HG03039 (cell line): ENCODE measurements at regions not wholly inside any gene's neighbourhood (a gene's known extent, or its start where the extent isn't known, plus 50 kb on each side); places are given as distances from the start of the nearest gene placed in this dataset.
"Not testable (repeated sequence)": the region's sequence is repeated elsewhere in the genome, so short reads cannot be mapped to it uniquely, and the experiment has no call there.

Experiments used
- ATAC-seq: cut with Tn5 transposase; IDR thresholded peaks from one replicate; pipeline ENCODE4 v1.9.1; 2021; ENCODE audit warnings: mild to moderate bottlenecking, moderate library complexity; ENCODE audit not compliant: unreplicated experiment

GRCh38 chr1:187504779-187505178 is 676.0 kb downstream of the PLA2G4A start:
- no peak for ATAC-seq

DNA sequence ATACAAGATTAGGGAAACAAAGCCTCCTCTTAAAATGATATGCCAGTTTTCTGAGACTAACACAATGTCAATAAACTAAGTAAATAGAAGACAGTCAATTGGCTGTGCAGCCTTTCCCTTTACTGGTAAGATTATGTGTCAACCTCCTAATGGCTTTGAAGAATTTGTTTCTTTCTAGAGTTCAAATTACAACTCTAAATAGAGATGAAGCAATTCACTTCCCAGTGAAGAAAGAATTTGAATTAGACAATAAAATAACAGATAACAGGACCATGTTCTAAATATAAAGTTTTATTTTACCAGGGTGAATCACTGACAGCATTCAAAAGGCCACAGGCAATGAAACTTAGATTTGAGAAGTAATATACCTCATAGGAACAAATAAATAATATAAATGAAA is 680.3 kb downstream of the PLA2G4A start:
- ATAC-seq: no peak

- no peak for ATAC-seq
Measured at GRCh38 chr1:187513190-187513589, 684.4 kb downstream of the PLA2G4A start.

DNA sequence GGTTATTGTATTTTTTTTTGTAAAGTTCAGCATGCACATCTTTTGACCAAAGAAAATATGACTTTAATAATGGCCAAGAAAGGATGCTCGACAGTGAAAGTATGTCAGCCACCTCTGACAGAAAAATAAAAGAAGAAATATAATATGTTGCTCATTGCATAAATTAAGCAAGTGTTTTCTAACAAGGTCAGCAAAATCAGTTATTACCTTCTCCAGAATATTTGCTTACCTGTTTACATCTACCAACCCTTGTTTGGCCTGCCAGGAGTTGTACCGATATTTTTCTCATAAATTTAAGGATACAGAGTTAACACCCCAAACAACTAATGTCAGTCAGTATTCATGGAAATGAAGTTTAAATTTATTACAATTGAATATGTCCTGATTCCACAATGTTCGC is 685.4 kb downstream of the PLA2G4A start:
- ATAC-seq: no peak

GRCh38 chr1:187516874-187517273 is 688.1 kb downstream of the PLA2G4A start:
- no peak for ATAC-seq

DNA sequence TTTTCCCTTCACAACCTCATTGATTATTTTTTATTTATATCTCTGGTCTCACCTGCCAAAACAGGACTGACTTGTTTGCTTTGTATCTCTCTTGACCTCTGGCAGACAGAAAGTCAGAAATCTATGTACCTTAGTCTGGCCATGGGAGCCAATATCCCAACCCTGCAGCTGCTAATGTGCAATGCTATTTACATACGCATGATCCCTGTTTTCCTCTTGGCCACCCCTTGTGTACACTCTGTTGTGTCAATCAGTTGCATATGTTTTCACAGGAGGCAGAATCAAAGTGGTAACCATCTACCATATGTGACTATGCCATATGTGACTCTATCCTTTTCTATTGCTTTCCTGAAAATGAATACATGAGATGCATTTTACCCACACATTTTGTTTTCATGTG is 688.8 kb downstream of the PLA2G4A start:
- ATAC-seq: no peak

DNA sequence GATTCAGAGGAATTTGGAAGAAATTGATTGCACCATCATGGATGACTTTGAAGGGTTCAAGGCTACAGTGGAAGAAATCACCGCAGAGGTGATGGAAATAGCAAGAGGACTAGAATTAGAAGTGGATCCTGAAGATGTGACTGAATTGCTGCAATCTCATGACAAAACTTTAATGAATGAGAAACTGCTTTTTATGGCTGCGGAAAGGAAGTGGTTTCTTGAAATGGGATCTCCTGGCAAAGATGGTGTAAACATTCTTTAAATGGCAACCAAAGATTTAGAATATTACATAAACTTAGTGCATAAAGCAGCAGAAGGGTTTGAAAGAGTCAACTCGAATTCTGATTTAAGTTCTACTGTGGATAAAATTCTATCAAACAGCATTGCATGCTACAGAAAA is 698.6 kb downstream of the PLA2G4A start:
- no peak for ATAC-seq

DNA sequence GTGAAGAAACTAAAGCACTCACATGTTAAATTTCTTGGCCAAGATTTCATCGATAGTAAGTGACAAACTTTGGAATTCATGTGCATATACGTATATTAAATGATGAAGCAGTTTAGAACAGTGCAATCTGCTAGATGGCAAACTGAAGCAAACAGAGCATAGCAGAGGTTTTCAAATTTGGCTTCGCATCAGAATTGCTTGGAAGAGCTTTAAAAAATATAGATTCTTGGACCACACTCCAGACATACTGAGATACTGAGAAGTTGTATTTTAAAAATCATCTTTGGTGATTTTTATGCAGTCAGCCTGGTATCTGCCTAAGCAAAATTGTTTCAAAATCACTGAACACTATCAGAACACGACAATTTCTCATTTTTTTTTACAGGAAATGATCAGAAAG is 709.2 kb downstream of the PLA2G4A start:
- no peak for ATAC-seq

GRCh38 chr1:187549540-187549939 is 720.8 kb downstream of the PLA2G4A start:
- no peak for ATAC-seq

DNA sequence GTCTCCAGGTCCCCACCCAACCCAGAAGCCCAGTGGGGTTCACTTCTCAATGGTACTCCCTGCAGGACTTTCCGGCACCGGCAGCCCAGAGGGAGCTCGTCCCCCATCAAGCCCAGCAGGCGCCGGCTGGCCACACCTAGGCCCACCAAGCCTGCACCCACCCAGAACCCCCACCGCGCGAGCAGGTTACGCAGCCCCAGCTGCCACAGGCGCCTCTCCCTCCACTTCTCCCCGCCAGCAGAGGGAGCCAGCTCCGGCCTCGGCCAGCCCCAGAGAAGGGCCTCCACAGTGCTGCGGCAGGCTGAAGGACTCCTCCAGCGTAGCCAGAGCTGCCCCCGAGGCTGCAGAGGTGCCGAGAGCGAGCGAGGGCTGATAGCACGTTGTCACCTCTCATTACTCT is 722.3 kb downstream of the PLA2G4A start:
- ATAC-seq: no peak

GRCh38 chr1:187563191-187563590 is 734.4 kb downstream of the PLA2G4A start:
- ATAC-seq: no peak

- no peak for ATAC-seq
Measured at GRCh38 chr1:187566354-187566753, 737.6 kb downstream of the PLA2G4A start.

DNA sequence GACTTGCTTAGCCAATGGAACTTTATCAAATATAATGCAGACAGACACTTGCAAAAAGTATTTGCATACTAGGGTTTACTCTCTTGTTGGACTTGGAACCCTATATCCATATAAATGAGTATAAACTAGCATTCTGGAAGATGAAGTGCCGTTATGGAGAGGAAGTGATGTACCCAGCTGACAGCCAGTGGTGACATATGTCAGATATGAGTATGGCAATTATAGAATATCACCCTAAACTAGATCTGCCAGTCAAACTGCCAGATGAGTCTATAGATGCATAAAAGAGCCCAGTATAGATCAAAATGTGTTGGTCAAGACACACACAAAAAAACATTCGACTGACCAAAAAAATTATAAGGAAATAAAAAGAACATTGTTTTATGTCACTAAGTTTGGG is 739.3 kb downstream of the PLA2G4A start:
- no peak for ATAC-seq

DNA sequence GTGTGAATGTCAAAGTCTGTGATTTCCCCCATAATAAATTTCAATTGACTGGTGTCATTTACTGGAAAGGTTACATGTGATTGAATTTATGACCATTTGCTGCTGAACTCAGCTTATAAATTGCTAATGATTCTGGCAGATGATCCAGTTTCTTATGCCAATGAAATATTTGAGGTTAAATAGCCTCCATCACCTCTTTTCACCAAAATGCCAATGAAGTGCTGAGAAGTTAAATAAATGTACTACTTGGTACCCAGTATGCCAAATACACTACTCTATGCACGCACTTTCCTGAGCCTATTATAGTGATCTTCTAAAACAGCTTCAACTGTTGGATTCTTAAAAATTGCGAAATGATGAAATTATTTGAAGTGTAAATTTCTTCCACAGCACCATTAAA is 741.4 kb downstream of the PLA2G4A start:
- no peak for ATAC-seq

GRCh38 chr1:187577610-187578009 is 748.9 kb downstream of the PLA2G4A start:
- no peak for ATAC-seq

- ATAC-seq: no peak
Measured at GRCh38 chr1:187588917-187589316, 760.2 kb downstream of the PLA2G4A start.

- ATAC-seq: no peak
Measured at GRCh38 chr1:187605736-187606135, 777.0 kb downstream of the PLA2G4A start.

DNA sequence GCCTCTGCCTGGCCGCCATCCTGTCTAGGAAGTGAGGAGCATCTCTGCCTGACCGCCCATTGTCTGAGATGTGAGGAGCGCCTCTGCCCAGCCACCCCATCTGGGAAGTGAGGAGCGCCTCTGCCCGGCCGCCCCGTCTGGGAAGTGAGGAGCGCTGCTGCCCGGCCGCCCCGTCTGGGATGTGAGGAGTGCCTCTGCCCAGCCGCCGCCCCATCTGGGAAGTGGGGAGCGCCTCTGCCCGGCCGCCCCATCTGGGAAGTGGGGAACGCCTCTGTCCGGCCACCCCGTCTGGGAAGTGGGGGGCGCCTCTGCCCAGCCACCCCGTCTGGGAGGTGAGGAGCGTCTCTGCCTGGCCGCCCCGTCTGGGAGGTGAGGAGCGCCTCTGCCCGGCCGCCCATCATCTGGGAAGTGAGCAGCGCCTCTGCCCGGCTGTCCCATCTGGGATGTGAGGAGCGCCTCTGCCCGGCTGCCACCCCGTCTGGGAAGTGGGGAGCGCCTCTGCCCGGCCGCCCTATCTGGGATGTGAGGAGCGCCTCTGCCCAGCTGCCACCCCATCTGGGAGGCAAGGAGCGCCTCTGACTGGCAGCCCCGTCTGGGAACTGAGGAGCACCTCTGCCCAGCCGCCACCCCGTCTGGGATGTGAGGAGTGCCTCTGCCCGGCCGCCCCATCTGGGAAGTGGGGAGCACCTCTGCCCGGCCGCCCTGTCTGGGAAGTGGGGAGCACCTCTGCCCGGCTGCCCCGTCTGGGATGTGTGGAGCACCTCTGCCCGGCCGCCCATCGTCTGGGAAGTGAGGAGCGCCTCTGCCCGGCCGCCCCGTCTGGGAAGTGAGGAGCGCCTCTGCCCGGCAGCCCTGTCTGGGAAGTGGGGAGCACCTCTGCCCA is 787.3 kb downstream of the PLA2G4A start:
- ATAC-seq: not testable (repeated sequence)

DNA sequence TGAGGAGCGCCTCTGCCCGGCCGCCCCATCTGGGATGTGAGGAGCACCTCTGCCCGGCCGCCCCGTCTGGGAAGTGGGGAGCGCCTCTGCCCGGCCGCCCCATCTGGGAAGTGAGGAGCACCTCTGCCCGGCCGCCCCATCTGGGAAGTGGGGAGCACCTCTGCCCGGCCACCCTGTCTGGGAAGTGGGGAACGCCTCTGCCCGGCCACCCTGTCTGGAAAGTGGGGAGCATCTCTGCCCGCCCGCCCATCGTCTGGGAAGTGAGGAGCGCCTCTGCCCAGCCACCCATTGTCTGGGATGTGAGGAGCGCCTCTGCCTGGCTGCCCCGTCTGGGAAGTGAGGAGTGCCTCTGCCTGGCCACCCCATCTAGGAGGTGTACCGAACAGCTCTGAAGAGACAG is 788.1 kb downstream of the PLA2G4A start:
- not testable (repeated sequence) for ATAC-seq

DNA sequence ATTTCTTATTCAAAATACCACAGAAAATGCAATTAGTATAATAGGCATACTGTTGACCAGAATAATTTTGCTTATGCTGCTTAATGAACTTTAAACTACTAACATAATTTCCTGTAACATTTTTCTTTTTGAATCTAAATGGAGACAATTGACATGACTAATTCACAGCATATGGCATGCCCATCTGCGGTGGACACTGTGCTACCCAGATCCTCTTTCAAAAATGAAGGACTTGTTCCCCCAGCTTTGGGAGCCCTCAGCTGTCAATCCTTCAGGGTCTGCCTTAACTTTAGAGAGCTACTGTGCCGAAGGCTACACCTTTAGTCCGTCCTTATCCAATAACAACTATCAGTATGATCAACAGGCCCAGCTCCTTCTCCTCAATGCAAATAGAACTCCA is 789.0 kb downstream of the PLA2G4A start:
- no peak for ATAC-seq

DNA sequence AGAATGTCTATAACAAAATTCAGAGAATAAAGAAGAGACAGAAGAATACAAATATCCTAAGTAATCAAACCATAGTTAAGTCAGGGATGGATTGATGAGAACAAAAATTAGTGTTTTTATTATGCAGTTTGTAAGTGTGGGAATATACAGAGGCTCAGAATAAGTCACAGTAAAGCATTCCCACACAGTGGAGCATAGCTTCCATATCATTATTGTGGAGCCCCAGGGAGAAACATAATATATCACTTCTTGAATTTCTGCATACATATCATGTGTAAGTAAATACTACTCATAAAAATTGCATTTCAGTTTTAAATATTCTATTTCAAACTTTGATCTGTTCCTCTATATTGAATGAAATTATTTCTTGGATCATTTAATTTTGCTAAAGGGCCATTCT is 790.4 kb downstream of the PLA2G4A start:
- ATAC-seq: no peak

DNA sequence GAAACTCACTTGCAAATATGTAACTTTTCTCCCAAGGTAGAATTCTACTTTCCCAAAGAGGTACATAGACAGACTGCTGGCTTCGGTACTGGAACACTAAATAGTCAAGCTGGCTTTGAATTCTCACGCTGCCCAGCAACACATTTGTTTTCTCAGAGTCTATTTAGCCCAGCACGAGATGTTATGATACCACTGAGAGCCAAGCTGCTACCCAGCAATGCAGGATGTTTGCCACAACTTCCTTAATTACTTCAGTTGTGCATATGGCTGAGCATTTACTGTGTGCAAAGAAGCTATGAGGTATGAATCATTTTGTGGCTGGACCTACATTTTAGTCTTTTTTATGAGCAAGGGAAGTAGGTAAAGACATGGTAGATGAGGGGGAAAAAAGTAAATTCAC is 793.2 kb downstream of the PLA2G4A start:
- ATAC-seq: no peak

DNA sequence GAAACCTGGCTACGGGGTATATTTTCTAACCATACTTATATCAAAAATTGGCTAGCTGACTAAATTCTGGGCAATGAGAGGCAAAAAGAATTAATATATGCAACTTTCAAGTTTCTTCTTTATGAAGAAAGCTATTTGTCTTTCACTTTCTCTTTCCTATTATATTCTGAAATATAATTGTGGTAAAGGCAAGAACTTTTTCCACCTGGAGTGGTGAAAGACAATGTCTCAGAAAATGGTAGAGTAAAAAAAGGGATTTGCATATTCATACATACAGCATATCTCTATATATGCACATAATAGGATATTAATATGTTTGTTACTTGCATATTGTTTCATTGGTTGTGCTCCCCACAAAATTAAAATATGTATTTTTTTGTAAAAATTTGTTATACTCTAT is 793.8 kb downstream of the PLA2G4A start:
- no peak for ATAC-seq
